MM.1S (cell line): ENCODE measurements at regions not wholly inside any gene's neighbourhood (a gene's known extent, or its start where the extent isn't known, plus 50 kb on each side); places are given as distances from the start of the nearest gene placed in this dataset.

Experiments used
- EZH2 ChIP-seq: fragments of 300-600 bp; sonication (generic); optimal IDR thresholded peaks from 2 replicates; pipeline ENCODE3; 2017; ENCODE audit warnings: low read depth, mild to moderate bottlenecking, antibody characterized with exemption, low read length, mixed read lengths
- EZH2phosphoT487 ChIP-seq: fragments of 300-600 bp; sonication (generic); IDR thresholded peaks from 2 replicates; pipeline ENCODE4 v1.6.1; 2018; ENCODE audit warnings: antibody characterized with exemption, low read length
- TF ChIP-seq, protein P1 (sequence below): fragments of 300-600 bp; sonication (generic); IDR thresholded peaks from 2 replicates; pipeline ENCODE4 v1.5.1; 2016; ENCODE audit warnings: antibody characterized with exemption, low read length, mixed read lengths

DNA sequence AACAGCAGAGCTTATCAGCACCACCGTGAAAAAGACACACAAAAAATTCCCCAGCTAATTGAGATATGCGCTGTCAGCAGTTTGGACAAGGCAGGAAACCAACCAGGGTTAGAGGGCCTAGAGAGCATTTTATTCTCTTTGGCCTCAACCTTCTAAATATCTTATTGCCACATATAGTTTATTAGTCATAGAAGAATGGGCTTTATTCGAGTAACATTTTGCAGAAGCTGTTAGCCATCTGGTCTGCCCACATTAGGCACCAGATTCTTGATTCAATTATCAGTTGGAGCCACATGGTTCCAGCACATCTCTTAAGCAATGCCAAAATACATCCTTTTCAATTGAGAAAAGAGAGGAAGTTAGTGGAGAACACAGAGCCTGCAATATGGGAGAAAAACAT lies 109.9 kb upstream of the CXADR start:
- TF ChIP-seq EZH2phosphoT487 (no peak), EZH2 (no peak)
- TF ChIP-seq, protein P1, sequence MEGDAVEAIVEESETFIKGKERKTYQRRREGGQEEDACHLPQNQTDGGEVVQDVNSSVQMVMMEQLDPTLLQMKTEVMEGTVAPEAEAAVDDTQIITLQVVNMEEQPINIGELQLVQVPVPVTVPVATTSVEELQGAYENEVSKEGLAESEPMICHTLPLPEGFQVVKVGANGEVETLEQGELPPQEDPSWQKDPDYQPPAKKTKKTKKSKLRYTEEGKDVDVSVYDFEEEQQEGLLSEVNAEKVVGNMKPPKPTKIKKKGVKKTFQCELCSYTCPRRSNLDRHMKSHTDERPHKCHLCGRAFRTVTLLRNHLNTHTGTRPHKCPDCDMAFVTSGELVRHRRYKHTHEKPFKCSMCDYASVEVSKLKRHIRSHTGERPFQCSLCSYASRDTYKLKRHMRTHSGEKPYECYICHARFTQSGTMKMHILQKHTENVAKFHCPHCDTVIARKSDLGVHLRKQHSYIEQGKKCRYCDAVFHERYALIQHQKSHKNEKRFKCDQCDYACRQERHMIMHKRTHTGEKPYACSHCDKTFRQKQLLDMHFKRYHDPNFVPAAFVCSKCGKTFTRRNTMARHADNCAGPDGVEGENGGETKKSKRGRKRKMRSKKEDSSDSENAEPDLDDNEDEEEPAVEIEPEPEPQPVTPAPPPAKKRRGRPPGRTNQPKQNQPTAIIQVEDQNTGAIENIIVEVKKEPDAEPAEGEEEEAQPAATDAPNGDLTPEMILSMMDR: no peak
